ENCODE measurements at regions not wholly inside any gene's neighbourhood (a gene's known extent, or its start where the extent isn't known, plus 50 kb on each side); places are given as distances from the start of the nearest gene placed in this dataset.

GRCh38 chr3:168506589-168506988 lies 410.9 kb upstream of the GOLIM4 start:
- H3K4me3 ChIP-seq (ENCODE audit: low read depth, low read length), result no peak overlapping the region
- DNase-seq (ENCODE audit: low read depth), result no peak
- no peaks in the 10 kb centered on the region for H3K36me3 ChIP-seq (ENCODE audit: control insufficient read depth, insufficient read depth, low read length)
- TF ChIP-seq CTCF (IDR thresholded peaks at IDR 0.05; ENCODE audit: insufficient read depth, low read depth, low read length), result no peak
- ChIA-PET POLR2A (no interaction called here), CTCF (interaction anchor here (0.9 kb wide), 1 partner anchor 340 kb away, joined by 4 read pairs; no protein-coding TSS in a partner anchor)
- H3K27me3 ChIP-seq (ENCODE audit: control insufficient read depth, insufficient read depth, low read length), result no peaks in the 10 kb centered on the region

DNA sequence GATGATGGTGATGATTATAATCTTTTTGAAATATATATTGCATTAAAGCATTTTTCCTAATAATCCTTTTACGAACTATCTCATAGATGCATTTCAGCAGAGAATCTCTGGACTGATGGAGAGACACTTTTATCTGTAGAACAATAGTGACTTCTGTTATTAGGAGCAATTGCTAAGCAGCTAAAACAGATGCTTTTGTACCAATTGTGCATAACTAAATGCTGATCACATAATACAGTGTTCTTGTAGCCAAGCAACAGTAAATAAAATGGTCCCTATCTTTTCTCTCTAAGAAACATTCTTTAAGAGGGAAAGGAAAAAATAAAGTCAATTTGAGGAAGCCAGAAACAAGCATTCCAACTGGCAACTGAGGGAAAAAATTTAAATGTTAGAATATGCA lies 405.8 kb upstream of the GOLIM4 start:
- ChIA-PET POLR2A (no interaction called here), CTCF (no interaction called here)
- no peak for DNase-seq (ENCODE audit: low read depth)
- no peak for TF ChIP-seq CTCF (IDR thresholded peaks at IDR 0.05; ENCODE audit: insufficient read depth, low read depth, low read length)
- Histone ChIP-seq H3K4me3 (ENCODE audit: low read depth, low read length) (no peak overlapping the region), H3K27me3 (ENCODE audit: control insufficient read depth, insufficient read depth, low read length) (no peaks in the 10 kb centered on the region), H3K36me3 (ENCODE audit: control insufficient read depth, insufficient read depth, low read length) (no peaks in the 10 kb centered on the region)

GRCh38 chr3:168498194-168498593 lies 402.5 kb upstream of the GOLIM4 start:
- no peaks in the 10 kb centered on the region for H3K36me3 ChIP-seq (ENCODE audit: control insufficient read depth, insufficient read depth, low read length)
- no peaks in the 10 kb centered on the region for H3K27me3 ChIP-seq (ENCODE audit: control insufficient read depth, insufficient read depth, low read length)
- DNase-seq (ENCODE audit: low read depth), result no peak
- ChIA-PET CTCF (interaction anchor here (0.8 to 1.5 kb wide), 2 partner anchors 30 to 350 kb away, joined by 3 to 4 read pairs; no protein-coding TSS in a partner anchor), POLR2A (no interaction called here)
- TF ChIP-seq CTCF (IDR thresholded peaks at IDR 0.05; ENCODE audit: insufficient read depth, low read depth, low read length), result no peak
- H3K4me3 ChIP-seq (ENCODE audit: low read depth, low read length), result no peak overlapping the region

DNA sequence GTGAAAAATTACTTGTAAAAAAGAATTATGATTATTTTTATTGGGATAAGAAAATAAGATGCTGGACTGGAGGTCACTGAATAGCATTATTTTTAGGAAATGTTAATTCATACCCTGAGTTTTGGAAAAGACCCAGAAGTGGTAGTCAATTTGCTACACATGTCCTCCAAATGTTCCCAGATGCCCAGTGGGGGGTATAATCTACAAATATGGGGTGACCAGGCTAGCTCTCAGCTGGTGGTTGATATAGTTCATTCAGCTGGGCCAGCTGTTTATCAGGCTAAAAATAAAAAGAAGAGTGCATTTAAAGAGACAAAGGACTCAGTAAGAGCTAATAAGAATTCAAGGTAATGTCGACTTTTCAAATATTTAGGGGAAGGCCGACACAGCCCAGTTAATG lies 402.0 kb upstream of the GOLIM4 start:
- ChIA-PET POLR2A (no interaction called here), CTCF (interaction anchor here (0.8 kb wide), 1 partner anchor 29 kb away, joined by 3 read pairs; no protein-coding TSS in a partner anchor)
- no peaks in the 10 kb centered on the region for H3K27me3 ChIP-seq (ENCODE audit: control insufficient read depth, insufficient read depth, low read length)
- DNase-seq (ENCODE audit: low read depth), result no peak
- H3K36me3 ChIP-seq (ENCODE audit: control insufficient read depth, insufficient read depth, low read length), result no peaks in the 10 kb centered on the region
- TF ChIP-seq CTCF (IDR thresholded peaks at IDR 0.05; ENCODE audit: insufficient read depth, low read depth, low read length), result no peak
- H3K4me3 ChIP-seq (ENCODE audit: low read depth, low read length), result no peak overlapping the region

- POLR2A ChIA-PET, result no interaction called here
- DNase-seq (ENCODE audit: low read depth), result no peak
- H3K27me3 ChIP-seq (ENCODE audit: control insufficient read depth, insufficient read depth, low read length), result no peaks in the 10 kb centered on the region
- no peak overlapping the region for H3K4me3 ChIP-seq (ENCODE audit: low read depth, low read length)
- H3K36me3 ChIP-seq (ENCODE audit: control insufficient read depth, insufficient read depth, low read length), result no peaks in the 10 kb centered on the region
- no peak for TF ChIP-seq CTCF (IDR thresholded peaks at IDR 0.05; ENCODE audit: insufficient read depth, low read depth, low read length)
- CTCF ChIA-PET, result no interaction called here
Observed at GRCh38 chr3:168497183-168497582, 401.5 kb upstream of the GOLIM4 start.

Measured in BJ (cell line).